HEK293T (cell line): ENCODE measurements at regions not wholly inside any gene's neighbourhood (a gene's known extent, or its start where the extent isn't known, plus 50 kb on each side); places are given as distances from the start of the nearest gene placed in this dataset.

Source experiments
- BHLHE40 ChIP-seq: fragments of 450-650 bp; IDR thresholded peaks from 2 replicates; pipeline ENCODE4 v1.6.1; 2016; ENCODE audit warnings: mild to moderate bottlenecking, moderate library complexity, borderline replicate concordance
- ELF4 ChIP-seq: fragments of 450-650 bp; IDR thresholded peaks from 2 replicates; pipeline ENCODE4 v1.6.1; 2017; ENCODE audit warnings: antibody characterized with exemption
- FOXA1 ChIP-seq: fragments of 450-650 bp; IDR thresholded peaks from 2 replicates; pipeline ENCODE4 v1.6.1; 2016; ENCODE audit warnings: mild to moderate bottlenecking
- FOXK2 ChIP-seq: fragments of 450-650 bp; IDR thresholded peaks from 2 replicates; pipeline ENCODE4 v1.6.1; 2016; ENCODE audit warnings: mild to moderate bottlenecking
- FOXM1 ChIP-seq: fragments of 450-650 bp; IDR thresholded peaks from 2 replicates; pipeline ENCODE4 v1.6.1; 2017; ENCODE audit warnings: mild to moderate bottlenecking, borderline replicate concordance
- HDGF ChIP-seq: fragments of 450-650 bp; IDR thresholded peaks from 2 replicates; pipeline ENCODE4 v1.6.1; 2017; ENCODE audit warnings: antibody characterized with exemption, borderline replicate concordance
- LEF1 ChIP-seq: fragments of 450-650 bp; IDR thresholded peaks from 2 replicates; pipeline ENCODE4 v1.6.1; 2017; ENCODE audit warnings: mild to moderate bottlenecking, borderline replicate concordance
- NFRKB ChIP-seq: fragments of 450-650 bp; IDR thresholded peaks from 2 replicates; pipeline ENCODE4 v1.6.1; 2016; ENCODE audit warnings: mild to moderate bottlenecking, moderate library complexity
- PKNOX1 ChIP-seq: fragments of 450-650 bp; IDR thresholded peaks from 2 replicates; pipeline ENCODE4 v1.6.1; 2016
- SP1 ChIP-seq: fragments of 450-650 bp; IDR thresholded peaks from 2 replicates; pipeline ENCODE4 v1.6.1; 2017
- SUZ12 ChIP-seq: fragments of 450-650 bp; IDR thresholded peaks from 2 replicates; pipeline ENCODE4 v1.6.1; 2016; ENCODE audit warnings: mild to moderate bottlenecking
- ZNF384 ChIP-seq: fragments of 450-650 bp; IDR thresholded peaks from 2 replicates; pipeline ENCODE4 v1.6.1; 2016

- TF ChIP-seq FOXK2: no peak
- no peak for TF ChIP-seq PKNOX1
- TF ChIP-seq SP1: no peak
- TF ChIP-seq HDGF: no peak
- no peak for TF ChIP-seq FOXA1
- TF ChIP-seq FOXM1: no peak
- TF ChIP-seq NFRKB: no peak
- no peak for TF ChIP-seq BHLHE40
- TF ChIP-seq SUZ12: no peak
- no peak for TF ChIP-seq ZNF384
- no peak for TF ChIP-seq ELF4
- no peak for TF ChIP-seq LEF1
Measured at GRCh38 chr9:72464857-72465592, 56.4 kb upstream of the TMC1 start.
